ENCODE measurements at regions not wholly inside any gene's neighbourhood (a gene's known extent, or its start where the extent isn't known, plus 50 kb on each side); places are given as distances from the start of the nearest gene placed in this dataset.

DNA sequence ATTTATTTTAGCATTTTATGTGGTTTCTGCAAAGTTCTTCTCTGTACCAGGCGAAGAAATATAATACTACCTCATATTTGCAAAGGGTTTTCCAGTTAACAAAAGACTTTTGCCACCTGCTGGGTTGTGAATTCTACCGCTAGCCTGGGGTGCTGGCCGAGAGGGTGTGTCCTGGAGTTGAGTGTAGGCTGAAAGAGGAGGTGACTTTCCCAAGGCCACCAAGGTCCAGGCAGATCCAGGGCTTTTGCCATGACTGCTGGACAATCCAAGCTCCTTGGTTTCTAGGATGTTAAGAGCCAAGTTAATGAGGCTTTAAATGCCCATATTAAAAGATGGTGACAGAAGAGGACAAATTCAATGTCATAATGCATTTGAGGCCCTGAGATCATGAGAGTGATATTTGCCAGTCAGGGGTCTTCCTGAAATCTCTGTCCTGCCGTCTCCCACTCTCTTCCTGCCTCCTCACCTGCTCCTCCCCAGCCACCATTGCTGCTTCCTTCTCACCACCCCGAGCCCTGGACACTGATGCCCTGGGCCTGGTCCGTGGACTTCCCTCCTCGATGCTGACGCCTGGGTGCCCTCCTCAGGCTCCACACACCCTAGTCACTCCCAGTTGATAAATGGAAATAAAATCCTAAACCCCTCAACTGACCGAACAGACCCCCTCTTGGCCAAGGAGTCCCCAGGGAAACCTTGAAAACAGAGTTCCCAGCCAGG lies 825.6 kb downstream of the TBC1D22A start:
- TF ChIP-seq, protein P1, sequence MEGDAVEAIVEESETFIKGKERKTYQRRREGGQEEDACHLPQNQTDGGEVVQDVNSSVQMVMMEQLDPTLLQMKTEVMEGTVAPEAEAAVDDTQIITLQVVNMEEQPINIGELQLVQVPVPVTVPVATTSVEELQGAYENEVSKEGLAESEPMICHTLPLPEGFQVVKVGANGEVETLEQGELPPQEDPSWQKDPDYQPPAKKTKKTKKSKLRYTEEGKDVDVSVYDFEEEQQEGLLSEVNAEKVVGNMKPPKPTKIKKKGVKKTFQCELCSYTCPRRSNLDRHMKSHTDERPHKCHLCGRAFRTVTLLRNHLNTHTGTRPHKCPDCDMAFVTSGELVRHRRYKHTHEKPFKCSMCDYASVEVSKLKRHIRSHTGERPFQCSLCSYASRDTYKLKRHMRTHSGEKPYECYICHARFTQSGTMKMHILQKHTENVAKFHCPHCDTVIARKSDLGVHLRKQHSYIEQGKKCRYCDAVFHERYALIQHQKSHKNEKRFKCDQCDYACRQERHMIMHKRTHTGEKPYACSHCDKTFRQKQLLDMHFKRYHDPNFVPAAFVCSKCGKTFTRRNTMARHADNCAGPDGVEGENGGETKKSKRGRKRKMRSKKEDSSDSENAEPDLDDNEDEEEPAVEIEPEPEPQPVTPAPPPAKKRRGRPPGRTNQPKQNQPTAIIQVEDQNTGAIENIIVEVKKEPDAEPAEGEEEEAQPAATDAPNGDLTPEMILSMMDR (IDR thresholded peaks at IDR 0.05) = no peak
- TF ChIP-seq POLR2AphosphoS5 (IDR thresholded peaks at IDR 0.05) (no peak), POLR2A (IDR thresholded peaks at IDR 0.05) (no peak), EP300 (IDR thresholded peaks at IDR 0.05) (no peak)
